H1 (cell line): ENCODE measurements at regions not wholly inside any gene's neighbourhood (a gene's known extent, or its start where the extent isn't known, plus 50 kb on each side); places are given as distances from the start of the nearest gene placed in this dataset.

Experiments used
- CBX5 ChIP-seq: fragments of 300-800, 300-1000 bp; sonication (generic); IDR thresholded peaks from 2 replicates; pipeline ENCODE4 v1.7.1; 2016; ENCODE audit warnings: antibody characterized with exemption, low read length, low read depth
- CREB1 ChIP-seq: IDR thresholded peaks from 2 replicates; pipeline ENCODE4 v1.6.1; 2012; ENCODE audit warnings: inconsistent platforms
- CTCF ChIP-seq, 3 experiments: IDR thresholded peaks; 1 replicate in 2 of 3; 2 replicates in 1 of 3; pipeline versions ENCODE4 v1.5.1 to v1.6.1; 2011; ENCODE audit warnings: low read length in 3 of 3, mild to moderate bottlenecking in 3 of 3, inconsistent platforms in 2 of 3, low read depth in 1 of 3, moderate library complexity in 1 of 3; ENCODE audit not compliant: insufficient read depth in 1 of 3; ENCODE audit errors: control extremely low read depth in 1 of 3
- EGR1 ChIP-seq: IDR thresholded peaks from 2 replicates; pipeline ENCODE4 v1.6.1; 2011; ENCODE audit warnings: low read depth, low read length, borderline replicate concordance
- EP300 ChIP-seq, 2 experiments: IDR thresholded peaks; 1 replicate in 1 of 2; 2 replicates in 1 of 2; pipeline ENCODE4 v1.6.1; 2011 to 2012; ENCODE audit warnings: low read depth in 2 of 2, low read length in 2 of 2, mild to moderate bottlenecking in 2 of 2, borderline replicate concordance in 1 of 2, inconsistent platforms in 1 of 2, moderate library complexity in 1 of 2
- JUN ChIP-seq: IDR thresholded peaks from 2 replicates; pipeline ENCODE4 v1.6.1; 2011; ENCODE audit warnings: low read depth, mild to moderate bottlenecking, improper control_type of control experiment, low read length
- POLR2AphosphoS5 ChIP-seq: IDR thresholded peaks from 2 replicates; pipeline ENCODE4 v1.6.1; 2011; ENCODE audit warnings: low read depth, low read length
- SP1 ChIP-seq: IDR thresholded peaks from 2 replicates; pipeline ENCODE4 v1.6.1; 2011; ENCODE audit warnings: low read depth, low read length
- TCF12 ChIP-seq: IDR thresholded peaks from 2 replicates; pipeline ENCODE4 v1.6.1; 2011; ENCODE audit warnings: low read depth, mild to moderate bottlenecking, low read length
- ZNF274 ChIP-seq: IDR thresholded peaks from 2 replicates; pipeline ENCODE4 v1.7.0; 2012; ENCODE audit warnings: low read length, borderline replicate concordance; ENCODE audit errors: extremely low read depth
- TF ChIP-seq, protein P1 (sequence below): IDR thresholded peaks from 2 replicates; pipeline ENCODE4 v1.6.1; 2011; ENCODE audit warnings: low read length, improper control_type of control experiment

DNA sequence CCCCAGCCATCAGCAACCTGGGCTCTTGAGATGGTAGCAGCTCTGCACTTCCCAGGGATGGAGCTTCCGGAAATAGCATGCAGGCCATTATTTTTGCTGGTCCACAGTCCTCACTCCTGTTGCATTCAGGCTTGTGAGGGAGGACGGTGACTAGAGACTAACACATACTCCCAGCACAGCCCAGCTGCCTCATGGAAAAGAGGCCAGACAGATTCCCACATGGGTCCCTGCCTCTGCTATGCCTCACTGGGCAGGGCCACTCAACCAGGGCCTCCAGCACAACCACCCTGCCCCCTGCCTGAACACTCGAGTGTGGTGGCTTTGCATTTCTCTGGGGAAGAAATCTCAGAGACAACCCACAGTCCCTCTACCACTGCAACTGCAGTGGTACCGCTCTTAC, 1195.1 kb downstream of the PCDH18 start:
- TF ChIP-seq SP1 (no peak), ZNF274 (no peak), EGR1 (no peak), CREB1 (no peak), CTCF (IDR thresholded peaks at IDR 0.05; ENCODE audit: control extremely low read depth in 1 of 3, insufficient read depth in 1 of 3, low read depth in 1 of 3, low read length in 3 of 3) (no peak), JUN (no peak), EP300 (IDR thresholded peaks at IDR 0.05; ENCODE audit: borderline replicate concordance in 1 of 2, low read depth in 2 of 2, low read length in 2 of 2) (no peak), POLR2AphosphoS5 (no peak), CBX5 (no peak), TCF12 (no peak)
- TF ChIP-seq, protein P1, sequence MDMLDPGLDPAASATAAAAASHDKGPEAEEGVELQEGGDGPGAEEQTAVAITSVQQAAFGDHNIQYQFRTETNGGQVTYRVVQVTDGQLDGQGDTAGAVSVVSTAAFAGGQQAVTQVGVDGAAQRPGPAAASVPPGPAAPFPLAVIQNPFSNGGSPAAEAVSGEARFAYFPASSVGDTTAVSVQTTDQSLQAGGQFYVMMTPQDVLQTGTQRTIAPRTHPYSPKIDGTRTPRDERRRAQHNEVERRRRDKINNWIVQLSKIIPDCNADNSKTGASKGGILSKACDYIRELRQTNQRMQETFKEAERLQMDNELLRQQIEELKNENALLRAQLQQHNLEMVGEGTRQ: no peak
